Femur (tissue), 1 donor: ENCODE measurements at regions not wholly inside any gene's neighbourhood (a gene's known extent, or its start where the extent isn't known, plus 50 kb on each side); places are given as distances from the start of the nearest gene placed in this dataset.

Source experiments
- DNase-seq: peaks from one replicate; pipeline ENCODE4 v3.0.0-alpha.2; 2017

- DNase-seq = no peak
Observed at GRCh38 chr3:83302091-83302490, 1540.6 kb upstream of the GBE1 start.

GRCh38 chr3:83317605-83318004 is 1556.2 kb upstream of the GBE1 start:
- DNase-seq = no peak

- DNase-seq = no peak
Observed at GRCh38 chr3:83320726-83321125, 1559.3 kb upstream of the GBE1 start.

GRCh38 chr3:83321457-83321856 is 1560.0 kb upstream of the GBE1 start:
- DNase-seq = no peak

GRCh38 chr3:83321891-83322290 is 1560.4 kb upstream of the GBE1 start:
- DNase-seq = no peak

- DNase-seq = no peak
Observed at GRCh38 chr3:83354205-83354604, 1592.8 kb upstream of the GBE1 start.

- no peak for DNase-seq
Observed at GRCh38 chr3:83393276-83393675, 1565.5 kb upstream of the CADM2 start.

- DNase-seq = no peak
Observed at GRCh38 chr3:83403927-83404326, 1554.9 kb upstream of the CADM2 start.

GRCh38 chr3:83426300-83426699 is 1532.5 kb upstream of the CADM2 start:
- no peak for DNase-seq

GRCh38 chr3:83434880-83435587 is 1523.8 kb upstream of the CADM2 start:
- no peak for DNase-seq

- DNase-seq = no peak
Observed at GRCh38 chr3:83438188-83438587, 1520.6 kb upstream of the CADM2 start.

GRCh38 chr3:83453056-83453455 is 1505.7 kb upstream of the CADM2 start:
- no peak for DNase-seq

GRCh38 chr3:83454353-83454752 is 1504.4 kb upstream of the CADM2 start:
- no peak for DNase-seq

GRCh38 chr3:83457551-83457950 is 1501.2 kb upstream of the CADM2 start:
- DNase-seq = no peak

GRCh38 chr3:83460052-83460451 is 1498.7 kb upstream of the CADM2 start:
- DNase-seq = no peak

- DNase-seq = no peak
Observed at GRCh38 chr3:83461411-83461810, 1497.4 kb upstream of the CADM2 start.

GRCh38 chr3:83477563-83477962 is 1481.2 kb upstream of the CADM2 start:
- no peak for DNase-seq

GRCh38 chr3:83482402-83483070 is 1476.3 kb upstream of the CADM2 start:
- DNase-seq = no peak

- DNase-seq = no peak
Observed at GRCh38 chr3:83496462-83496861, 1462.3 kb upstream of the CADM2 start.

GRCh38 chr3:83498361-83499016 is 1460.3 kb upstream of the CADM2 start:
- DNase-seq = no peak

GRCh38 chr3:83500422-83500821 is 1458.4 kb upstream of the CADM2 start:
- DNase-seq = no peak

GRCh38 chr3:83500931-83501330 is 1457.9 kb upstream of the CADM2 start:
- no peak for DNase-seq

- no peak for DNase-seq
Observed at GRCh38 chr3:83513051-83513450, 1445.7 kb upstream of the CADM2 start.

- DNase-seq = no peak
Observed at GRCh38 chr3:83513677-83514076, 1445.1 kb upstream of the CADM2 start.
